CD14-positive monocyte (primary cell): ENCODE measurements at regions not wholly inside any gene's neighbourhood (a gene's known extent, or its start where the extent isn't known, plus 50 kb on each side); places are given as distances from the start of the nearest gene placed in this dataset.

Source experiments
- DNase-seq, 3 donors: peaks; one replicate each; pipeline ENCODE4 v3.0.0-alpha.2; 2011 to 2022
- H2AFZ ChIP-seq: 2 replicates; pipeline ENCODE4 v1.6.0; 2012; ENCODE audit warnings: mild to moderate bottlenecking, low read depth, low read length, inconsistent platforms; ENCODE audit not compliant: insufficient read depth, poor library complexity, severe bottlenecking
- H3K27ac ChIP-seq, 2 donors: 1 replicate in 1 of 2; 2 replicates in 1 of 2; pipeline ENCODE4 v1.5.1; 2012 to 2013; ENCODE audit warnings: low read length in 2 of 2, control low read depth in 1 of 2, inconsistent platforms in 1 of 2, low read depth in 1 of 2, mild to moderate bottlenecking in 1 of 2
- H3K27me3 ChIP-seq, 2 donors: one replicate each; pipeline versions ENCODE4 v1.6.0 to v1.6.1; 2011 to 2013; ENCODE audit warnings: low read length in 2 of 2; ENCODE audit not compliant: control insufficient read depth in 2 of 2, insufficient read depth in 2 of 2
- H3K36me3 ChIP-seq, 2 donors: replicated peaks in 1 of 2; 1 replicate in 1 of 2; 2 replicates in 1 of 2; pipeline versions ENCODE4 v1.5.1 to v1.6.1; 2012 to 2013; ENCODE audit warnings: low read length in 2 of 2, control low read depth in 1 of 2, inconsistent platforms in 1 of 2, mild to moderate bottlenecking in 1 of 2; ENCODE audit not compliant: insufficient read depth in 2 of 2, control insufficient read depth in 1 of 2
- H3K4me1 ChIP-seq, 2 donors: 1 replicate in 1 of 2; 2 replicates in 1 of 2; pipeline versions ENCODE4 v1.5.1 to v1.6.1; 2012 to 2013; ENCODE audit warnings: low read length in 2 of 2, control low read depth in 1 of 2, inconsistent platforms in 1 of 2, mild to moderate bottlenecking in 1 of 2, moderate library complexity in 1 of 2; ENCODE audit not compliant: insufficient read depth in 2 of 2, control insufficient read depth in 1 of 2
- H3K4me2 ChIP-seq: replicated peaks from 2 replicates; pipeline ENCODE3; 2012; ENCODE audit warnings: low read length, moderate library complexity, mild to moderate bottlenecking; ENCODE audit not compliant: poor library complexity, severe bottlenecking; ENCODE audit errors: extremely low read depth
- H3K4me3 ChIP-seq, 3 experiments: fragments of 200-600 bp in 1 of 3; sonication (generic) in 1 of 3; replicated peaks in 1 of 3; 1 replicate in 2 of 3; 2 replicates in 1 of 3; pipeline ENCODE4 v1.5.1; 2011 to 2013; ENCODE audit warnings: low read length in 3 of 3, mild to moderate bottlenecking in 3 of 3, control low read depth in 2 of 3, low read depth in 2 of 3, inconsistent platforms in 1 of 3, moderate library complexity in 1 of 3
- H3K79me2 ChIP-seq: 2 replicates; pipeline ENCODE4 v1.6.0; 2012; ENCODE audit warnings: mild to moderate bottlenecking, control low read depth, inconsistent platforms, low read length, moderate library complexity; ENCODE audit not compliant: insufficient read depth
- H3K9ac ChIP-seq: 2 replicates; pipeline ENCODE4 v1.6.0; 2017; ENCODE audit warnings: low read length, mild to moderate bottlenecking; ENCODE audit not compliant: insufficient read depth, poor library complexity, severe bottlenecking
- H3K9me3 ChIP-seq, 2 donors: replicated peaks in 1 of 2; 1 replicate in 1 of 2; 2 replicates in 1 of 2; pipeline versions ENCODE4 v1.5.1 to v1.6.1; 2012 to 2013; ENCODE audit warnings: low read length in 2 of 2, control low read depth in 1 of 2; ENCODE audit not compliant: control insufficient read depth in 1 of 2, insufficient read depth in 1 of 2
- H4K20me1 ChIP-seq: 2 replicates; pipeline ENCODE4 v1.6.0; 2012; ENCODE audit warnings: mild to moderate bottlenecking, low read length, control low read depth, moderate library complexity; ENCODE audit not compliant: insufficient read depth
- H3K27ac Mint-ChIP-seq, 7 donors: one replicate each; pipeline ENCODE4 v1.8.0; 2020; ENCODE audit warnings: mild to moderate bottlenecking in 7 of 7, mixed read lengths in 7 of 7, moderate library complexity in 6 of 7, inconsistent platforms in 2 of 7
- H3K27me3 Mint-ChIP-seq, 3 donors: one replicate each; pipeline ENCODE4 v1.8.0; 2021 to 2022; ENCODE audit warnings: low read depth in 3 of 3, mild to moderate bottlenecking in 3 of 3, mixed read lengths in 3 of 3, moderate library complexity in 3 of 3, inconsistent platforms in 1 of 3
- H3K36me3 Mint-ChIP-seq, 2 donors: one replicate each; pipeline ENCODE4 v1.8.0; 2020; ENCODE audit warnings: mixed read lengths in 2 of 2, inconsistent platforms in 1 of 2, mild to moderate bottlenecking in 1 of 2
- H3K4me1 Mint-ChIP-seq: one replicate; pipeline ENCODE4 v1.8.0; 2020; ENCODE audit warnings: mild to moderate bottlenecking, mixed read lengths
- H3K4me3 Mint-ChIP-seq, 2 donors: one replicate each; pipeline ENCODE4 v1.8.0; 2020; ENCODE audit warnings: mild to moderate bottlenecking in 2 of 2, mixed read lengths in 2 of 2, moderate library complexity in 1 of 2
- H3K9me3 Mint-ChIP-seq, 7 donors: one replicate each; pipeline ENCODE4 v1.8.0; 2020 to 2022; ENCODE audit warnings: mixed read lengths in 7 of 7, mild to moderate bottlenecking in 6 of 7, moderate library complexity in 6 of 7, inconsistent platforms in 2 of 7
- WGBS: methylation state at CpG from one replicate; pipeline ENCODE4 v1.1.5; 2013; ENCODE audit warnings: missing lambda C conversion rate; ENCODE audit not compliant: insufficient coverage; 5-methylcytosine and 5-hydroxymethylcytosine counted together
- intact Hi-C, 2 donors: fragments of 100-400 bp; cut with micrococcal nuclease; formaldehyde crosslinking; loops; one replicate each; pipeline versions ENCODE4 v1.15.0 to v1.15.1; 2023
- TF ChIP-seq, protein P1 (sequence below): fragments of 200-600 bp; IDR thresholded peaks from one replicate; pipeline ENCODE4 v1.8.0; 2022; ENCODE audit warnings: antibody characterized with exemption, mild to moderate bottlenecking

DNA sequence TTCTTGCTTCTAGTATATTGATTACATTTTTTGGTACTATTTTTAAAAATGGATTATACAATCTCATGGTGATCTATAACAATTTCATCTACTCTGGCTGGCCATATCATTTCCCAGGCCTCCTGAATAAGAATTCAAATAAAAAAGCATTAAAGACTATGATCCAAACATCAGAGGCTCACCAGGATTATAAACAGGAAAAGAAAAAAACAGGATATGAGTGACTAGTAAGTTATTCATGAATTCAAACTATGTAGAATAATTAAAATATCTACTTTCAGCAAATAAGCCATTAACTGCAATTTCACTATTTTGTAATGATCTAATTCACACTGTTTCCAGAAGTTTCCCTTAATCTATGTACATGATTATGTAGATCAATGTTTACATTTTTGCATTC is 293.1 kb upstream of the CDH6 start:
- no peaks in the 10 kb centered on the region for H3K9me3 ChIP-seq
- no peaks in the 10 kb centered on the region for H3K27me3 ChIP-seq
- intact Hi-C loops: no loop called here
- H3K4me3 ChIP-seq: no peak overlapping the region
- no peaks in the 10 kb centered on the region for H3K4me1 ChIP-seq
- no peak overlapping the region for H3K4me3 Mint-ChIP-seq
- no peaks in the 10 kb centered on the region for H3K36me3 Mint-ChIP-seq
- H3K79me2 ChIP-seq: no peaks in the 10 kb centered on the region
- H2AFZ ChIP-seq: no peak overlapping the region
- H3K27ac Mint-ChIP-seq: no peak overlapping the region
- no peak for DNase-seq
- no peaks in the 10 kb centered on the region for H3K36me3 ChIP-seq
- H3K9ac ChIP-seq: no peak overlapping the region
- no peaks in the 10 kb centered on the region for H4K20me1 ChIP-seq
- TF ChIP-seq, protein P1, sequence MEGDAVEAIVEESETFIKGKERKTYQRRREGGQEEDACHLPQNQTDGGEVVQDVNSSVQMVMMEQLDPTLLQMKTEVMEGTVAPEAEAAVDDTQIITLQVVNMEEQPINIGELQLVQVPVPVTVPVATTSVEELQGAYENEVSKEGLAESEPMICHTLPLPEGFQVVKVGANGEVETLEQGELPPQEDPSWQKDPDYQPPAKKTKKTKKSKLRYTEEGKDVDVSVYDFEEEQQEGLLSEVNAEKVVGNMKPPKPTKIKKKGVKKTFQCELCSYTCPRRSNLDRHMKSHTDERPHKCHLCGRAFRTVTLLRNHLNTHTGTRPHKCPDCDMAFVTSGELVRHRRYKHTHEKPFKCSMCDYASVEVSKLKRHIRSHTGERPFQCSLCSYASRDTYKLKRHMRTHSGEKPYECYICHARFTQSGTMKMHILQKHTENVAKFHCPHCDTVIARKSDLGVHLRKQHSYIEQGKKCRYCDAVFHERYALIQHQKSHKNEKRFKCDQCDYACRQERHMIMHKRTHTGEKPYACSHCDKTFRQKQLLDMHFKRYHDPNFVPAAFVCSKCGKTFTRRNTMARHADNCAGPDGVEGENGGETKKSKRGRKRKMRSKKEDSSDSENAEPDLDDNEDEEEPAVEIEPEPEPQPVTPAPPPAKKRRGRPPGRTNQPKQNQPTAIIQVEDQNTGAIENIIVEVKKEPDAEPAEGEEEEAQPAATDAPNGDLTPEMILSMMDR: no peak
- no peaks in the 10 kb centered on the region for H3K27me3 Mint-ChIP-seq
- H3K27ac ChIP-seq: no peak overlapping the region
- no peak overlapping the region for H3K4me2 ChIP-seq
- H3K4me1 Mint-ChIP-seq: no peaks in the 10 kb centered on the region
- H3K9me3 Mint-ChIP-seq: peaks cover 0 to 2% (median 0%) of the 10 kb centered on the region in 7 donors

DNA sequence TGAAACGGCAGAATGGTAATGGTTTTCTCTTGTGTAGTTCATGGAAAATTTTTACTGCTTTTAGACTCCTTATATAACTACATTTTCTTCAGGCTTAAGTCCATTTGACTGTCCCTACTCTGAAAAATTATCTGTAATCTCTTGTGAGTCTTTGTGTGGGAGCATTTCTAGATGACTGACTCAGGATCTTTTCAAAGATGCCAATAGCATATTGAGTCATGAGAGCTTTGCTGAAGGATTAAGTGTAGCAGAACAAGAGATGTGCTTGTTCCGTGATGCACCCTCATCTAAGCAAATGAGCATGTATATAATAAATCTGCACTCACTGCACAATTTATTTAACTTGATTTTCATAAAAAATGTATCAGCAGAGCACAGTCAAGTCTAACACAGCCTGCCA is 298.7 kb upstream of the CDH6 start:
- H3K4me3 ChIP-seq: no peak overlapping the region
- Mint-ChIP-seq H3K4me1 (no peaks in the 10 kb centered on the region), H3K36me3 (no peaks in the 10 kb centered on the region), H3K9me3 (peaks cover 0 to 5% (median 3%) of the 10 kb centered on the region in 7 donors), H3K4me3 (no peak overlapping the region), H3K27me3 (no peaks in the 10 kb centered on the region), H3K27ac (no peak overlapping the region)
- H3K9me3 ChIP-seq: no peaks in the 10 kb centered on the region
- H3K27me3 ChIP-seq: no peaks in the 10 kb centered on the region
- no peaks in the 10 kb centered on the region for H3K79me2 ChIP-seq
- no CpG with 5 or more reads among the region's 2 CpGs for WGBS
- TF ChIP-seq, protein P1: no peak
- intact Hi-C loops: no loop called here
- DNase-seq: no peak
- H3K27ac ChIP-seq: no peak overlapping the region
- no peak overlapping the region for H3K4me2 ChIP-seq
- H2AFZ ChIP-seq: no peak overlapping the region
- no peaks in the 10 kb centered on the region for H3K4me1 ChIP-seq
- H3K9ac ChIP-seq: no peak overlapping the region
- H3K36me3 ChIP-seq: no peaks in the 10 kb centered on the region
- no peaks in the 10 kb centered on the region for H4K20me1 ChIP-seq
